ENCODE measurements at regions not wholly inside any gene's neighbourhood (a gene's known extent, or its start where the extent isn't known, plus 50 kb on each side); places are given as distances from the start of the nearest gene placed in this dataset.

- ChIA-PET POLR2A (no interaction called here), CTCF (interaction anchor here (0.7 to 1.2 kb wide), 2 partner anchors 14 to 871 kb away, joined by 4 read pairs; no protein-coding TSS in a partner anchor)
- Histone ChIP-seq H3K4me1 (no peaks in the 10 kb centered on the region), H3K27ac (no peak overlapping the region), H3K4me2 (no peak overlapping the region), H3K4me3 (no peak overlapping the region), H3K9me3 (no peaks in the 10 kb centered on the region)
- TF ChIP-seq, protein P1, sequence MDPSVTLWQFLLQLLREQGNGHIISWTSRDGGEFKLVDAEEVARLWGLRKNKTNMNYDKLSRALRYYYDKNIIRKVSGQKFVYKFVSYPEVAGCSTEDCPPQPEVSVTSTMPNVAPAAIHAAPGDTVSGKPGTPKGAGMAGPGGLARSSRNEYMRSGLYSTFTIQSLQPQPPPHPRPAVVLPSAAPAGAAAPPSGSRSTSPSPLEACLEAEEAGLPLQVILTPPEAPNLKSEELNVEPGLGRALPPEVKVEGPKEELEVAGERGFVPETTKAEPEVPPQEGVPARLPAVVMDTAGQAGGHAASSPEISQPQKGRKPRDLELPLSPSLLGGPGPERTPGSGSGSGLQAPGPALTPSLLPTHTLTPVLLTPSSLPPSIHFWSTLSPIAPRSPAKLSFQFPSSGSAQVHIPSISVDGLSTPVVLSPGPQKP (IDR thresholded peaks at IDR 0.05; ENCODE audit: low read depth, low read length) = no peak
- no peak for TF ChIP-seq JUNB (IDR thresholded peaks at IDR 0.05)
- TF ChIP-seq BHLHE40 (IDR thresholded peaks at IDR 0.05; ENCODE audit: low read depth, low read length) = no peak
- TF ChIP-seq HMGXB4 (CRISPR knock-in tag; IDR thresholded peaks at IDR 0.05; ENCODE audit: borderline replicate concordance) = no peak
- TF ChIP-seq, protein P2, sequence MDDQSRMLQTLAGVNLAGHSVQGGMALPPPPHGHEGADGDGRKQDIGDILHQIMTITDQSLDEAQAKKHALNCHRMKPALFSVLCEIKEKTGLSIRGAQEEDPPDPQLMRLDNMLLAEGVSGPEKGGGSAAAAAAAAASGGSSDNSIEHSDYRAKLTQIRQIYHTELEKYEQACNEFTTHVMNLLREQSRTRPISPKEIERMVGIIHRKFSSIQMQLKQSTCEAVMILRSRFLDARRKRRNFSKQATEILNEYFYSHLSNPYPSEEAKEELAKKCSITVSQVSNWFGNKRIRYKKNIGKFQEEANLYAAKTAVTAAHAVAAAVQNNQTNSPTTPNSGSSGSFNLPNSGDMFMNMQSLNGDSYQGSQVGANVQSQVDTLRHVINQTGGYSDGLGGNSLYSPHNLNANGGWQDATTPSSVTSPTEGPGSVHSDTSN (IDR thresholded peaks at IDR 0.05) = no peak
- TF ChIP-seq RARB (CRISPR knock-in tag; IDR thresholded peaks at IDR 0.05) = no peak
- TF ChIP-seq HOXA7 (CRISPR knock-in tag; IDR thresholded peaks at IDR 0.05) = no peak
- no peak for TF ChIP-seq ZC3H11A (IDR thresholded peaks at IDR 0.05)
- TF ChIP-seq CBX8 (IDR thresholded peaks at IDR 0.05) = no peak
- TF ChIP-seq ZSCAN20 (CRISPR knock-in tag; IDR thresholded peaks at IDR 0.05) = no peak
- TF ChIP-seq ZNF302 (CRISPR knock-in tag; IDR thresholded peaks at IDR 0.05) = no peak
- no peak for TF ChIP-seq MYC (IDR thresholded peaks at IDR 0.05; ENCODE audit: borderline replicate concordance, low read length)
- TF ChIP-seq NPAS2 (CRISPR knock-in tag; IDR thresholded peaks at IDR 0.05; ENCODE audit: borderline replicate concordance) = no peak
- no peak; a peak in 1 of 6 replicates for ATAC-seq
- FAIRE-seq = no peak
- DNase-seq (ENCODE audit: low read depth in 1 of 2, low spot score in 1 of 2) = no peak
- 9% methylated on average over 1 of the region's 2 CpGs for WGBS (ENCODE audit: missing lambda C conversion rate)
These were observed 65.6 kb downstream of the SEC61B start for GRCh38 chr9:99287641-99288040.

- H3K4me3 ChIP-seq = no peak overlapping the region
- ChIA-PET POLR2A (no interaction called here), CTCF (interaction anchor here (0.6 to 0.9 kb wide), 2 partner anchors 20 to 23 kb away, joined by 3 to 4 read pairs; no protein-coding TSS in a partner anchor)
- FAIRE-seq (no peak), DNase-seq (ENCODE audit: low read depth in 1 of 2, low spot score in 1 of 2) (no peak), ATAC-seq (no peak)
- no peaks in the 10 kb centered on the region for H3K4me1 ChIP-seq
- no peak overlapping the region for H3K27ac ChIP-seq
- H3K9me3 ChIP-seq = no peaks in the 10 kb centered on the region
- WGBS (ENCODE audit: missing lambda C conversion rate) = 6% methylated on average over 4 of the region's 6 CpGs
- no peak overlapping the region for H3K4me2 ChIP-seq
- TF ChIP-seq FOXS1 (CRISPR knock-in tag; IDR thresholded peaks at IDR 0.05) (no peak), HEYL (CRISPR knock-in tag; IDR thresholded peaks at IDR 0.05) (no peak), ESRRA (IDR thresholded peaks at IDR 0.05; ENCODE audit: borderline replicate concordance, low read length) (no peak), HMGXB4 (CRISPR knock-in tag; IDR thresholded peaks at IDR 0.05; ENCODE audit: borderline replicate concordance) (no peak), CHD2 (IDR thresholded peaks at IDR 0.05; ENCODE audit: low read length, partially characterized antibody) (no peak), RNF2 (IDR thresholded peaks at IDR 0.05; ENCODE audit: borderline replicate concordance, low read depth) (no peak), EHF (CRISPR knock-in tag; IDR thresholded peaks at IDR 0.05) (no peak), RARB (CRISPR knock-in tag; IDR thresholded peaks at IDR 0.05) (no peak), NFE2L2 (conservative IDR thresholded peaks at IDR 0.05; ENCODE audit: low read length) (no peak), ZSCAN20 (CRISPR knock-in tag; IDR thresholded peaks at IDR 0.05) (no peak), HOXA7 (CRISPR knock-in tag; IDR thresholded peaks at IDR 0.05) (no peak), HES2 (IDR thresholded peaks at IDR 0.05) (no peak), MAZ (IDR thresholded peaks at IDR 0.05; ENCODE audit: borderline replicate concordance, low read depth, low read length) (no peak), CTCF (IDR thresholded peaks at IDR 0.05) (no peak)
- TF ChIP-seq, protein P1 (IDR thresholded peaks at IDR 0.05; ENCODE audit: low read depth, low read length) = no peak
- TF ChIP-seq, protein P3, sequence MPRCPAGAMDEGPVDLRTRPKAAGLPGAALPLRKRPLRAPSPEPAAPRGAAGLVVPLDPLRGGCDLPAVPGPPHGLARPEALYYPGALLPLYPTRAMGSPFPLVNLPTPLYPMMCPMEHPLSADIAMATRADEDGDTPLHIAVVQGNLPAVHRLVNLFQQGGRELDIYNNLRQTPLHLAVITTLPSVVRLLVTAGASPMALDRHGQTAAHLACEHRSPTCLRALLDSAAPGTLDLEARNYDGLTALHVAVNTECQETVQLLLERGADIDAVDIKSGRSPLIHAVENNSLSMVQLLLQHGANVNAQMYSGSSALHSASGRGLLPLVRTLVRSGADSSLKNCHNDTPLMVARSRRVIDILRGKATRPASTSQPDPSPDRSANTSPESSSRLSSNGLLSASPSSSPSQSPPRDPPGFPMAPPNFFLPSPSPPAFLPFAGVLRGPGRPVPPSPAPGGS (IDR thresholded peaks at IDR 0.05) = no peak
- TF ChIP-seq, protein P4, sequence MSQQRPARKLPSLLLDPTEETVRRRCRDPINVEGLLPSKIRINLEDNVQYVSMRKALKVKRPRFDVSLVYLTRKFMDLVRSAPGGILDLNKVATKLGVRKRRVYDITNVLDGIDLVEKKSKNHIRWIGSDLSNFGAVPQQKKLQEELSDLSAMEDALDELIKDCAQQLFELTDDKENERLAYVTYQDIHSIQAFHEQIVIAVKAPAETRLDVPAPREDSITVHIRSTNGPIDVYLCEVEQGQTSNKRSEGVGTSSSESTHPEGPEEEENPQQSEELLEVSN (IDR thresholded peaks at IDR 0.05; ENCODE audit: borderline replicate concordance, low read depth) = no peak
These were observed 66.7 kb downstream of the SEC61B start for GRCh38 chr9:99288830-99289229.
